GM20000 (cell line): ENCODE measurements at regions not wholly inside any gene's neighbourhood (a gene's known extent, or its start where the extent isn't known, plus 50 kb on each side); places are given as distances from the start of the nearest gene placed in this dataset.

Experiments used
- DNase-seq: peaks from one replicate; pipeline ENCODE4 v3.0.0; 2012; ENCODE audit warnings: low spot score
- TF ChIP-seq, protein P1 (sequence below): IDR thresholded peaks from 2 replicates; pipeline ENCODE4 v1.5.1; 2012; ENCODE audit warnings: mild to moderate bottlenecking, control low read depth; ENCODE audit errors: extremely low read depth, missing control alignments

DNA sequence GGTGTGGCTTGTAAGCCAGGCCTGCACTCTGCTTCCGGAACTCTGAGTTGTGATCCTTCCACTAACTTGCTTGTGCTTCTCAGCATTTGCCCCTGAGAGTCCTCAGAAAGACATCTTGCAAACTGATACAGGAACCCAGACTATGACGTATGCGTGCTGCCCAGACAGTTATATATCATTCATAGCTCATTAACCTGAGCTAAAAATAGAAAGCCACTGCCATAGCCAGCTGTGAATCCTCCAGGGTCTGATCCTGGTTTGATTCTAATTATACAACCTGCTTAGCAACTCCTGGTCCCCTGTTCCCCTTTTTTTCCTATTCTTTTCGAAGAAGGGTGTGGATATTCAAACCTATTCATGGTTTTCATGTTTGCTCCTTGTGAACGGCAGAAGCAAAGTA is 63.7 kb downstream of the MARCHF4 start:
- DNase-seq, result no peak
- TF ChIP-seq, protein P1, sequence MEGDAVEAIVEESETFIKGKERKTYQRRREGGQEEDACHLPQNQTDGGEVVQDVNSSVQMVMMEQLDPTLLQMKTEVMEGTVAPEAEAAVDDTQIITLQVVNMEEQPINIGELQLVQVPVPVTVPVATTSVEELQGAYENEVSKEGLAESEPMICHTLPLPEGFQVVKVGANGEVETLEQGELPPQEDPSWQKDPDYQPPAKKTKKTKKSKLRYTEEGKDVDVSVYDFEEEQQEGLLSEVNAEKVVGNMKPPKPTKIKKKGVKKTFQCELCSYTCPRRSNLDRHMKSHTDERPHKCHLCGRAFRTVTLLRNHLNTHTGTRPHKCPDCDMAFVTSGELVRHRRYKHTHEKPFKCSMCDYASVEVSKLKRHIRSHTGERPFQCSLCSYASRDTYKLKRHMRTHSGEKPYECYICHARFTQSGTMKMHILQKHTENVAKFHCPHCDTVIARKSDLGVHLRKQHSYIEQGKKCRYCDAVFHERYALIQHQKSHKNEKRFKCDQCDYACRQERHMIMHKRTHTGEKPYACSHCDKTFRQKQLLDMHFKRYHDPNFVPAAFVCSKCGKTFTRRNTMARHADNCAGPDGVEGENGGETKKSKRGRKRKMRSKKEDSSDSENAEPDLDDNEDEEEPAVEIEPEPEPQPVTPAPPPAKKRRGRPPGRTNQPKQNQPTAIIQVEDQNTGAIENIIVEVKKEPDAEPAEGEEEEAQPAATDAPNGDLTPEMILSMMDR, result no peak

DNA sequence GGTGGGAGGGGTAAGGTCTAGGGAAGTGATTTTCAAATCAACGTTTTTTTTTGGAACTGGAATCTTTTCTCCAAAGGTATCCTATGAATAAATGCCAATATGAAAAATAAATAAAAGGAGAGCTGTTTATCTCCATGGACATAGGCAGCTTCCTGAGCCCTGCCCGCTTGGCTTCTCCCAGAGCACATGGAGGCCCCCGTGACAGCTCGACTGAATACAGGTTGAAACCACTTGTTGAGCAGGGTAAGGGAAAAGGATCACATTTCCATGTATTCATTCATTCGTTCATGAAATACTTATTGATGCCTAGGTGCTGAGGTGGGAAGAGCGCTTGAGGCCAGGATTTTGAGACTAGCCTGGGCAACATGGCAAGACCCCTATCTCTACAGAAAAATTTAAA is 64.8 kb downstream of the MARCHF4 start:
- DNase-seq, result no peak
- TF ChIP-seq, protein P1, result no peak

DNA sequence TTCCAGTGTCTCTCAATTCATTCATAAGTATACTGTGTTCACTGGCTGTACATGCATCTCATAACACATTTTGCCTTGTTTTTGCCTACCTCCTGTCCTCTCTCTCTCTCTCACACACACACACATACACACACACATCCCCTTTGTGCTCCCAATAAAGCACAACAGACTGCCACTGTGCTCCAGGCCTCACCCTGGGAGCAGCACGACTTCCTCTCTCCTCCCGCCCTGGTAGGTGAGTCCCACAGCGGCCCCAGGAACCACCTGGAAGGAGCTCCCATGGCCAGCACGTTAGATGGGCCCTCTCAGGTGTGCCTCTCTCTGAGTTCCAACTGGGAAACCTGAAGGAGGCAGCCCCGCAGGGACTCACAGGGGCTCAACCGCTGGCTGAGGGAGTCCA is 65.4 kb downstream of the MARCHF4 start:
- TF ChIP-seq, protein P1, result no peak
- DNase-seq, result no peak

DNA sequence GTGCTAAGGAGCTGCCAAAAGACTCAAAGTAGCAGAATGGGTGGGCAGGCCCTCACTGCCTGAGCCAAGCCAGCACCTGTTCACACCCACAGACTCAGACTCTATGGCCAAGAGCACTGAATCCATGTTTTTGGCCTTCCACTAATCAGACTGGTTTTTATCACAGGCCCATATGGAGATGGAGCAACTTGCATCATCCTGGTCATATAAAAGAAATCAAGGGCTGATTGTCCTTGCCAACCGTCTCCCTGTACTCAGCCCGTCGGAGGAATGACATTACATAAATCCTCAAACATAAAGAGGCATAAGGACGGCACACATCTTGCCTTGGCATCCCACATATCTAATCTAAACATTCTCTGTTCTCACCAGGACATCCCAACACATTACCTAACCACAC is 66.7 kb downstream of the MARCHF4 start:
- TF ChIP-seq, protein P1, result no peak
- no peak for DNase-seq

DNA sequence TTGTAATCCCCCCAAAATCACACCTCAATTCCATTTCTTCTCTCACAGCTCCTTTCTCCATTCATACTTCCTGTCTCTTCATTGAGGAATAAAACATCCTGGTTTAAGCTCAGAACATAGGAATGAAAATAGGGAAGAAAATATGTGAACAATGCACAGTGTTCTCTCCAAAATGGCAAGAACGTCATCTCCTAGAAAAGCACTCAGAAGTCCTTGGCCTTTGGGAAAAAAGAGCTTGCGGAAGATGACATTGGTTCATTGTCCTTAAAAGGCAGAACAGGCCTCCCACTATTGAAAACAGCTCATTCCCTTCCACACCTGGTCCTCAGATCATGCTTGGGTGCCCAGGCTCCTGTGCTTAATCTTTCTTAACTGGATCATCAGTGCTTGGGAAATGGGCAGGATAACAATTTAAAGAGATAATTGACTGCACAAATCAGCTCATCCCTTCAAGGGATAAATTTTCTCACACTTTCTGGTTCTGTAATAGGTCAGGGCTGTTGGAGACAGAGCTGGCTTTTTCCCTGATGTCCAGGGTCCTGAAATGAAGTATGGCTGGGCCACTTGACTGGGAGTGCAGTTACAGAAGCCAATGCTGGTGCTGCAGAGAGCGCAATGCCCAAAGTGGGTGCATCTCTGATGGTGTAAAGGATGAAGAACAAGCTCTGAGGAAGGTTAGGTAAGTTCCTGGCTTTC is 69.2 kb downstream of the MARCHF4 start:
- TF ChIP-seq, protein P1, result no peak
- no peak for DNase-seq

DNA sequence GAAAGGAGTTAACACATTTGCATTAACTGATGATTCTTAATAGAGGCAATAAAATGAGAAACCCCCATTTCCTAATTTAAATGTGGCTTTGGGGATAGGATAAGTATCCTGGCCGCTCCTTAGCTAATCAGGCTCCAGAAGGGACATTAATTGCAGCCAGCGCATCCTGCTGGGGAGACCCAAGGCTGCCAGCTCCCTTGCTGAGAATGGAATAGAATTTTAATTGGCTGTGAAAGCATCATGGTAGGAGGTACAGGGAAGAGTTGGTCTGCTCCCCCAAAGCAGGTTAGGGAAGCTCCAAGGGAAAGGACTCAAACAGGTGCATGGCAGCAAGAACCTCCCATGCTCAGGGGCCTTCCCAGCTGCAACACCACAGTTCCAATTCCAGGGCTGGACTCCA is 71.4 kb downstream of the MARCHF4 start:
- TF ChIP-seq, protein P1, result no peak
- no peak for DNase-seq

DNA sequence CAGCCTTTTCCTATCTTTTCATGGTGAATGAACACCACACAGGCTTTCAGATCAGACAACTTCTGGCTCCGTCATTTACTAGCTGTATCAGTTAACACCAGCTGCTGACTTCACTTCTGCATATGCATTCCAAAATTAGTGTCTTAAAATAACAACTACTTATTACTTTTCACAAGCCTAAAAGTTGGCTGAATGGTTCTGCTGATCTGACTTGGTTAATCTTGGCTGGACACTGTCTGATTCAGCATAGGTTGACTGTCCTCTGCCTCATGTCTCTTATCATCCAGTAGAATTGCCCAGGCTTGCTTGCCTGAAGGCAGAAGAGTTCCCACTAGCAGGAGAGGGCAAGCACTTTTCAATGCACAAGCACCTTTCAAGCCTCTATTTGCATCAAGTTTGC is 72.7 kb downstream of the MARCHF4 start:
- no peak for DNase-seq
- TF ChIP-seq, protein P1, result no peak
